Esophagus (tissue), 2 donors: ENCODE measurements at regions not wholly inside any gene's neighbourhood (a gene's known extent, or its start where the extent isn't known, plus 50 kb on each side); places are given as distances from the start of the nearest gene placed in this dataset.

Experiments
- H3K27ac ChIP-seq, 2 donors: one replicate each; pipeline ENCODE4 v1.5.1; 2013; ENCODE audit warnings: low read depth in 2 of 2, mild to moderate bottlenecking in 2 of 2, inconsistent platforms in 1 of 2, low read length in 1 of 2, moderate library complexity in 1 of 2
- H3K27me3 ChIP-seq, 2 donors: one replicate each; pipeline ENCODE4 v1.6.1; 2013; ENCODE audit warnings: low read length in 2 of 2, control low read depth in 1 of 2, mild to moderate bottlenecking in 1 of 2; ENCODE audit not compliant: insufficient read depth in 2 of 2, control insufficient read depth in 1 of 2
- H3K36me3 ChIP-seq, 2 donors: one replicate each; pipeline ENCODE4 v1.6.1; 2013; ENCODE audit warnings: low read length in 1 of 2; ENCODE audit not compliant: control insufficient read depth in 2 of 2, insufficient read depth in 2 of 2
- H3K4me1 ChIP-seq, 2 donors: one replicate each; pipeline ENCODE4 v1.6.1; 2013; ENCODE audit warnings: low read length in 1 of 2; ENCODE audit not compliant: control insufficient read depth in 2 of 2, insufficient read depth in 2 of 2
- H3K4me3 ChIP-seq, 2 donors: one replicate each; pipeline ENCODE4 v1.5.1; 2013; ENCODE audit warnings: low read length in 2 of 2, mild to moderate bottlenecking in 2 of 2, low read depth in 1 of 2, moderate library complexity in 1 of 2
- H3K9me3 ChIP-seq, 2 donors: one replicate each; pipeline ENCODE4 v1.6.1; 2013; ENCODE audit warnings: mild to moderate bottlenecking in 2 of 2, low read depth in 1 of 2, low read length in 1 of 2, moderate library complexity in 1 of 2; ENCODE audit not compliant: control insufficient read depth in 2 of 2, insufficient read depth in 1 of 2
- WGBS, 2 donors: extraction: QIAGEN DNeasy Blood & Tissue Kit; methylation state at CpG; one replicate each; pipeline ENCODE4 v1.1.7; 2013; 5-methylcytosine and 5-hydroxymethylcytosine counted together
- donor health status: healthy with polysubstance abuse.
- donor health status: Bipolar disorder and iron deficiency.

DNA sequence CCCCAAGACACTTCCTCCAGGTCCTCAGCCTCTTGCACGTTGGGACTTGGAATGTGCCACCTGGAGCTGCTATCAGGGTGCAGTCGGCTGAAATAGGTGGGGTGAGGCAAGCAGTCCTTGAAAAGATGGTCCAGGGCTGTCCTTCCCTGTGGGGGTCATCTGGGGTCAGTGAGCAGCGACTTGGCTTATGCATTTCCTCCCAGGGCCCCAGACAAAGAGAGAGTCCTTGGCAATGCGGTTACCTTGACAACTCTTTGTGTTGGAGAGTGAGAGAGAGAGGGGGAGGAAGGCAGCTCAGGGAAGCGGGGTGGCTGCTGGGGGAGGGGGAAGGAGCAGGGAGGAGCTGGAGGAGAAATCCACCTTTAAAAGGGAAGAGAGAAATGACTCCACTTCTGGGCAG lies 93.8 kb downstream of the MIAT start:
- no peaks in the 10 kb centered on the region for H3K4me1 ChIP-seq
- 38 to 51% methylated on average over 5 of the region's 5 CpGs for WGBS, 2 donors
- H3K36me3 ChIP-seq: no peaks in the 10 kb centered on the region
- no peaks in the 10 kb centered on the region for H3K27me3 ChIP-seq
- no peak overlapping the region for H3K27ac ChIP-seq
- H3K4me3 ChIP-seq: no peak overlapping the region
- H3K9me3 ChIP-seq: no peaks in the 10 kb centered on the region

DNA sequence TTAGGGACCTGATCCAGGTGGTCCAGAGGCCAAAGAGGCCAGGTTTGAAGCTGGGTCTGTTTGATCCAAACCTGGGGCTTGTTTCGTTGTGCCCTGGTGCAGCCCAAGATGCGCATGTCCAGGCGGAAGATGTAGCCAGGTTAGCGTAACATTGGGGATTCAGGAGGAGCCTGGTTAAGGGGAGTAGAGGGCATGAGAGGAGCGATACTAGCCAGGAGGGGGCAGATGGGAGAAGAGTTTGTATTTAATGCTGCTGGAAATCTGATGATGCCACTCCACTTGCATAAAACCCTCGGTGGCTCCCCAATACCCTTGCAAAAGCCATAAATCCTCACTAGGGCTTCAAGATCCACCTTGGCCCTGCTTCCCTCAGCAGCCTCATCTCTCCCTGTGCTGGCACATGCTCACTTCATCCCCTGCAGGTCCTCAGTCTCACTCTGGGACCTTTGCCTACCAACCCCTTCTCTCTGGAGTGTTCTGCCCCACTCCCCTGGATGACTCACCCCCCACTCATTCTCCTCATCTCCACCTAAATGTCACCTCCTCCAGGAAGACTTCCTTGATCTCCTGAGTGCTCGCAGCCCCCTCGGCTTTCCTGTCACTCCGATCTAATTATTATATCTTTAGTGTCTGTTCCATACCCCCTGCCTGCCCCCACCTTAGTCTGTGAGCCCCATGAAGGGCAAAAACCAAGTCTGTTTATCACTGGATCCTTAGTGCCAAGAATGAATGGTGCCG lies 95.9 kb downstream of the MIAT start:
- H3K9me3 ChIP-seq: no peaks in the 10 kb centered on the region
- WGBS, 2 donors: 88 to 93% methylated on average over 10 of the region's 10 CpGs

DNA sequence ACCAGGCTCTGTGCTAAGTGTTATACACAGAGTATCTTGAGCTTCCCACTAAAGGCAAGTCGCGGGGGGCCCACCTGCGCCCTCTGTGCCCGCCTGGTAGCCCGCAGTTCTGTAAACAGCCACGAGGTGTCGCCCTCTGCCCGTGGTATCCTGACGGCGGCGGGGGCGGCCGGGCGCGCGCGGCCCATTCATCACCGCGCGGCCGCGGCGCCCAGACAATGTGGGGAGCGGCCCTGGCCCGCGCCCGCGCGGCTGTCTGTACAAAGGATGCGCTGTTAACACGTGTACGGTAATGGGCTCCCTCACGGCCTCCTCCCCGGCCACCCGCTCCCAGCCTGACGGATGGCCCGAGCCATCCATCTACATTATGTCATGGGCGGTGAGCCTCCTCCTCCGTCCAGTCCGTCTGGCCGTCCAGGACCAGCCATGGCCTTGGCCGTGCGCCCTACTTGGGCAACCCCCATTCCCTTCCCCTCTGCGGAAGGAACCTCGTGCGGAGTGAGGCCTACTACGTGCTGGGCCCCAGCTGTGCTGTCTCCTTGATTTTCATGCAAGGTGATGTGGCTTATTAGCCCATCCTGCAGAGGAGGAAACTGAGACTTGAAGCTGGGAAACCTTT lies 99.4 kb downstream of the MIAT start:
- H3K4me3 ChIP-seq: no peak overlapping the region
- peaks cover 2 to 3% of the 10 kb centered on the region in 2 donors for H3K4me1 ChIP-seq
- no peak overlapping the region for H3K27ac ChIP-seq
- no peaks in the 10 kb centered on the region for H3K9me3 ChIP-seq
- H3K36me3 ChIP-seq: no peaks in the 10 kb centered on the region
- WGBS, 2 donors: 17 to 18% methylated on average over 46 to 47 of the region's 47 CpGs
- no peaks in the 10 kb centered on the region for H3K27me3 ChIP-seq

More for the DNA sequence above, 95.9 kb downstream of the MIAT start:
- Histone ChIP-seq H3K27ac (no peak overlapping the region), H3K36me3 (no peaks in the 10 kb centered on the region), H3K4me1 (peaks cover 2 to 3% of the 10 kb centered on the region in 2 donors), H3K4me3 (no peak overlapping the region), H3K27me3 (no peaks in the 10 kb centered on the region)

DNA sequence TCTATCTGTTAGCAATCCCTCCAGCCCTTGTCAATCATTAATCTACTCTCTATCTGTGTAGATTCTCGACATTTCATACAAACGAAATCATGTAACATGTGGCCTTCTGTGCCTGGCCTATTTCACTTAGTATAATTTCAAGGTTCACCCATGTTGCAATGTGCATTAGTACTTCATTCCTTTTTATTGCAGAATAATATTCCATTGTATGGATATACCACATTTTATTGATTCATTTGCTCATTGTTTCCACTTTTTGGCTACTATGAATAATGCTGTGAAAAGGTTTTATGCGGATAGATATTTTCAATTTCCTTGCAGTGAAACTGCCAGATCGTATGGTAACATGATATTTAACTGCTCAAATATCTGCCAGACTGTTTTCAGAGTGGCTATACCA lies 100.1 kb downstream of the MIAT start:
- H3K4me3 ChIP-seq: no peak overlapping the region
- peaks cover 2 to 3% of the 10 kb centered on the region in 2 donors for H3K4me1 ChIP-seq
- H3K27me3 ChIP-seq: no peaks in the 10 kb centered on the region
- no peak overlapping the region for H3K27ac ChIP-seq
- H3K9me3 ChIP-seq: no peaks in the 10 kb centered on the region
- WGBS, 2 donors: 95 to 96% methylated on average over 4 of the region's 4 CpGs
- H3K36me3 ChIP-seq: no peaks in the 10 kb centered on the region

DNA sequence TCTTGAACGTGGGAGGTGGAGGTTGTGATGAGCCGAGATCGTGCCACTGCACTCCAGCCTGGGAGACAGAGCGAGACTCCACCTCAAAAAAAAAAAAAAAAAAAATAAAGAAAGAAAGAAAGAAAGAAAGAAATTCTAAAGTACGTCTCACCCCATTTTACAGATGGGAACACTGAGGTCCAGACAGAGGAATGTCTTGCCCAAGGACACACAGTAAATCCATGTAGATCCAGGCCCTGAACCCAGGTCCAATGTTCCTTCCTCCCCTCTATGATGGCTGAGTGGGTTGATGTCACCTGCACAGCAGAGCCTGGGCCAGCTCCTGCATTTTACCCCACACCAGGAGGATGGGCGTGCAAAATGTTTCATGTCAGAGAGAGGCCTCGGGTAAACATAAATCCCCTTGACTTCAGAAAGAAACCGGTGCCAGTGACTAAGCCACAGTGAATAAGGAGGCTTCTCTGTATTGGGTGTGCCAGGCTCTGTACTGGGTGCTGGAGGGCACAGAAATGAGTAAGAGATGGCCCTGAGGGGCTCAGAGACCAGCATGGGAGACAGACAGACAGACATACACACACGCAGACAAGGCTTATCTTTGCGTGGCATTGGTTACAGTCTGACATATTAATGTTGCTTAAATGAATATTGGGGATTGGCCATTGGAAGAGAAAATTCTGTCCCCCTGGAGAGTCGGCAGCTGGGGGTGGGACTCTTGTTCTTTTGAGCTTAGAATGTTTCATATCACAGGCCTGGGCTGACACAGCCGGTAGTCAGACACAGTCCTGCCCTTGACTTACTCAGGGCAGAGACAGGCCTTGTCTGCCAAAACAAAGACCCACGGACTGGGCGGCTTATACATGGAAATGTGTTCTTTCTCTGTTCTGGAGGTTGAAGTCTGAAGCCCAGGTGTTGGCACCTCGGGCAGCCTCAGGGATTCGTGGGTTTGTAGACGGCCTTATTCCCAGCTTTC lies 105.4 kb downstream of the MIAT start:
- WGBS, 2 donors: 85 to 91% methylated on average over 17 of the region's 17 CpGs

DNA sequence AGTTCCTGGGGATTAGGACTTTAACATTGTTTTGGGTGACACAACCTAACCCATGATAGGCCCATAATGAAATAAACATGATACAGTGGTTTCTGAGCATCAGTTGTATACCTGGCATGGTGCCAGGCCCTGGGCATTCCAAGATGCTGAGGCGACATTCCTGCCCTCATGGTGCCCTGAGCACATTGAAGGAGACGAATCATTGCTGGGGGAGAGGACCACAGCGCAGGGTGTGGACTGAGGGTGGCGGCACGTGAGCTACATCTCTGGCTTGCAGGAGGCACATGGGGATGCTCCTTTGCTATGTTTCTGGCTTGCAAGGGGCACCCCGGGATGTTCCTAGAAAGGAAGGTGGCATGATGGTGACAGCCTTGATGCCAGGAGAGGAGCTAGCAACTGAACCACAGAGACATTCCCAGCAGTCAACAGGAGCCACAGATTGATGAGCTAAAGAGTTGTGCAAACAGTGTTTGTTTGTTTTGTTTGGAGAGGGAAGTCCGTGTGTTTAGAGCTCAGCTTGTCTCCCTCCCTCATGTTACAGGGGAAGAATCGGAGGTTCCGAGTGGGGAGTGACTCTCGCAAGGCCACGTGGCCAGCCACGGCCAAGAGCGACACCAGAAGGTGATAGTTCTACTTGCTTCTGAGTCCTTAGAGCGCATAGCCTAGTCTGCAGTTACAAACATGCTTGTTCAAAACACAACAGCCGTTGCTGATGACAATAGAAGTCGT lies 106.4 kb downstream of the MIAT start:
- Histone ChIP-seq H3K36me3 (peaks cover 0 to 3% of the 10 kb centered on the region in 2 donors), H3K27ac (no peak overlapping the region), H3K4me1 (no peaks in the 10 kb centered on the region), H3K9me3 (peaks cover 0 to 2% of the 10 kb centered on the region in 2 donors), H3K4me3 (no peak overlapping the region), H3K27me3 (no peaks in the 10 kb centered on the region)
- WGBS, 2 donors: 70 to 74% methylated on average over 16 of the region's 16 CpGs

More for the DNA sequence above, 105.4 kb downstream of the MIAT start:
- Histone ChIP-seq H3K27me3 (no peaks in the 10 kb centered on the region), H3K9me3 (peaks cover 0 to 2% of the 10 kb centered on the region in 2 donors), H3K4me1 (no peaks in the 10 kb centered on the region), H3K36me3 (peaks cover 0 to 3% of the 10 kb centered on the region in 2 donors), H3K27ac (no peak overlapping the region), H3K4me3 (no peak overlapping the region)

DNA sequence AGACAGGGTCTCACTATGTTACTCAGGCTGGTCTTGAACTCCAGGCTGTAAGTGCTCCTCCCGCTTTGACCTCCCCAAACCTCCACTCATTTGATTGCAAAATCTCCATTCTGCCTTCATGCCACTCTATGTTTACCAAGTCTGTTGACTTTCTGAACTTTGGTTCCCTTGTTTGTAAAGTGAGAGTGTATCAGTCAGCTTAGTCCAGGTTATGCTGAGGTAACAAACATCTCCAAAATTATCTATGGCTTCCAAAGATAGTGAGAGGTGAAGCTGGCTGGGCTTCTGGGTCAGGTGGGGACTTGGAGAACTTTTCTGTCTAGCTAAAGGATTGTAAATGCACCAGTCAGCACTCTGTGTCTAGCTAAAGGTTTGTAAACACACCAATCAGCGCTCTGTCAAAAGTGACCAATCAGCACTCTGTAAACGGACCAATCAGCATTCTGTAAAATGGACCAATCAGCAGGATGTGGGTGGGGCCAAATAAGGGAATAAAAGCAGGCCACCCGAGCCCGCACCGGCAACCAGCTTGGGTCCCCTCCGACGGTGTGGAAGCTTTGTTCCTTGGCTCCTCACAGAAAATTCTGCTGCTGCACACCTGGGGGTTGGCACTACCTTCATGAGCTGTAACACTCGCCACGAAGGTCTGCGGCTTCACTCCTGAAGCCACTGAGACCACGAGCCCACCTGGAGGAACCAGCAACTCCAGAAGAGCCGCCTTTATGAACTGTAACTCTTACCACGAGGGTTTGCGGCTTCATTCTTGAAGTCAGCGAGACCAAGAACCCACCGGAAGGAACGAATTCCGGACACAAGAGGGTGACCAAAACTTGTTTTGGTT lies 109.3 kb downstream of the MIAT start:
- H3K27ac ChIP-seq: no peak overlapping the region
- no peak overlapping the region for H3K4me3 ChIP-seq
- 87 to 94% methylated on average over 19 of the region's 19 CpGs for WGBS, 2 donors
- H3K9me3 ChIP-seq: peaks cover 0 to 2% of the 10 kb centered on the region in 2 donors
- H3K27me3 ChIP-seq: no peaks in the 10 kb centered on the region
- no peaks in the 10 kb centered on the region for H3K4me1 ChIP-seq
- peaks cover 0 to 3% of the 10 kb centered on the region in 2 donors for H3K36me3 ChIP-seq

DNA sequence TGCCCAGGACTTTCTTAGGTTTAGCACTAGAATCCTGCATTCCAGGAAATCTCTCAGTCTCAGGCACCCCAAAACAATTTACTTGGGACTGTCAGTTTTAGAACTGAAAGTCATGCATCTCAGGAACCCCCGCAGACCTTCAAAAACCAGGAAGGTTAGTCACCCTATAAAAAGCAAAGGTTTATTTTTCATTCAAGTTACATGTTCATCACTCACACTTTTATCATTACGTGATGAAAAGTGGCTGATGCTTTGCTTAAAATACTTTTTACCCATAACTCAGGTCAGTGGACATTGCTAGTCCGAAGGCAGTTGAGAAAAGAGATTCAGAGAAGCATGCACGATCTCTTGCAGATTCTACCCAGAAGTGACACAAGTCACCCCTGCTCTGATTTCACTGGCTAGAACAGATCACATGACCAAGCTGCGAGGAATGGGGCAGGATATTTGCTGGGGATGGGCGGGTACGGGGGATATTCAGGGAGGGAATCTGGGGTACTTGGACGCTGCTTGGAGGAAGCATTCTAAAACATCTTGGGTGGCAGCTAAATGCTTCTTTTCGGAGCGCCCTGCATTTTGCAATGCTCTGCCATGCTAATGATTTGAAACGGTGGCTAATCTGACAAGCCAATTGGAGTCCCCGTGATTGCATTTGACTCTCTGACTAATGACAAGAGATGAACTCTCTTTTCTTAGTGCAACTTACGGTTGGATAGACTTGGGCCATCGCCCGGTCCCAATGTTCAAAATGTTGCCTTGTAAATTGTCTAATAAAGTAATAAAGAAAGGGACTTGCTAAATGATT lies 110.2 kb downstream of the MIAT start:
- Histone ChIP-seq H3K27me3 (no peaks in the 10 kb centered on the region), H3K4me3 (no peak overlapping the region), H3K4me1 (no peaks in the 10 kb centered on the region), H3K27ac (no peak overlapping the region), H3K9me3 (peaks cover 0 to 2% of the 10 kb centered on the region in 2 donors), H3K36me3 (peaks cover 0 to 3% of the 10 kb centered on the region in 2 donors)
- WGBS, 2 donors: 86 to 91% methylated on average over 15 of the region's 15 CpGs
